GM12878 (cell line): ENCODE measurements at regions not wholly inside any gene's neighbourhood (a gene's known extent, or its start where the extent isn't known, plus 50 kb on each side); places are given as distances from the start of the nearest gene placed in this dataset.

ENCODE experiments used
- ATAC-seq: fragments of 200-7000 bp; cut with Tn5 transposase; 3 replicates; pipeline ENCODE4 v1.9.1; 2020; ENCODE audit warnings: mild to moderate bottlenecking, moderate library complexity
- BruUV-seq: library from RNA; stranded (reverse); fragments of 400-500 nt; replicated peaks from 2 replicates; lab custom pipeline; 2021; lab: Mats Ljungman, UMichigan
- CTCF ChIA-PET: fragments of 300-600 bp; sonication (Branson Sonifier 250); formaldehyde crosslinking; extraction: SDS; loops from one replicate; lab custom pipeline; 2021; ENCODE audit warnings: inconsistent platforms; lab: Yijun Ruan, JAX
- POLR2A ChIA-PET: fragments of 350-600 bp; formaldehyde crosslinking; extraction: SDS; loops from one replicate; lab custom pipeline; 2021; ENCODE audit warnings: inconsistent platforms; lab: Charles Lee
- RAD21 ChIA-PET: fragments of 300-600 bp; sonication (Branson Sonifier 250); formaldehyde crosslinking; loops from one replicate; lab custom pipeline; 2023; ENCODE audit warnings: antibody characterized with exemption; ENCODE audit not compliant: unreplicated experiment; lab: Charles Lee
- SMC1A ChIA-PET: fragments of 300-600 bp; sonication (Branson Sonifier 250); formaldehyde crosslinking; loops from one replicate; lab custom pipeline; 2023; ENCODE audit not compliant: unreplicated experiment, uncharacterized antibody; lab: Charles Lee
- DNase-seq: peaks from one replicate; pipeline ENCODE4 v3.0.0-alpha.2; 2011; ENCODE audit warnings: low read depth, low spot score
- FAIRE-seq: peaks from 3 replicates; lab custom pipeline; 2011; peaks lifted over from hg19 to GRCh38; lab: Jason Lieb, UNC
- H2AFZ ChIP-seq: 2 replicates; pipeline ENCODE4 v1.6.0; 2011; ENCODE audit warnings: low read depth, low read length, control low read depth; ENCODE audit not compliant: control insufficient read depth
- H3K27ac ChIP-seq: 2 replicates; pipeline ENCODE4 v1.5.1; 2011; ENCODE audit warnings: control low read depth; ENCODE audit not compliant: control insufficient read depth, insufficient read depth
- H3K27me3 ChIP-seq, 2 experiments: replicated peaks in 1 of 2; 2 replicates each; pipeline versions ENCODE4 v1.6.0 to v1.6.1; 2011; ENCODE audit warnings: low read length in 1 of 2; ENCODE audit not compliant: control insufficient read depth in 2 of 2, insufficient read depth in 2 of 2
- H3K36me3 ChIP-seq, 2 experiments: 2 replicates each; pipeline ENCODE4 v1.5.1; 2011; ENCODE audit warnings: low read length in 1 of 2; ENCODE audit not compliant: control insufficient read depth in 2 of 2, insufficient read depth in 2 of 2
- H3K4me1 ChIP-seq: 2 replicates; pipeline ENCODE4 v1.6.1; 2011; ENCODE audit warnings: mild to moderate bottlenecking, low read length, moderate library complexity, mixed read lengths; ENCODE audit not compliant: control insufficient read depth, insufficient read depth
- H3K4me2 ChIP-seq: 2 replicates; pipeline ENCODE4 v1.6.0; 2011; ENCODE audit warnings: control low read depth; ENCODE audit not compliant: control insufficient read depth, insufficient read depth
- H3K4me3 ChIP-seq: fragments of 200-600 bp; sonication (generic); 2 replicates; pipeline ENCODE4 v1.5.1; 2016
- H3K79me2 ChIP-seq: 2 replicates; pipeline ENCODE4 v1.6.0; 2011; ENCODE audit warnings: low read length; ENCODE audit not compliant: control insufficient read depth, insufficient read depth
- H3K9ac ChIP-seq: 2 replicates; pipeline ENCODE4 v1.8.0; 2011; ENCODE audit warnings: low read length, control low read depth, mixed read lengths; ENCODE audit not compliant: control insufficient read depth, insufficient read depth
- H3K9me3 ChIP-seq: replicated peaks from 3 replicates; pipeline ENCODE4 v1.5.1; 2011; ENCODE audit warnings: mild to moderate bottlenecking, low read length; ENCODE audit not compliant: control insufficient read depth, insufficient read depth
- H4K20me1 ChIP-seq: 2 replicates; pipeline ENCODE4 v1.6.0; 2011; ENCODE audit not compliant: control insufficient read depth, insufficient read depth
- CBX3 ChIP-seq: fragments of 200-600 bp; sonication (generic); IDR thresholded peaks from 2 replicates; pipeline ENCODE4 v1.6.1; 2016; ENCODE audit warnings: low read depth, borderline replicate concordance
- EED ChIP-seq: sonication (generic); IDR thresholded peaks from 2 replicates; pipeline ENCODE4 v1.6.1; 2016; ENCODE audit warnings: antibody characterized with exemption, low read depth
- EP300 ChIP-seq, 2 experiments: fragments of 150-350 bp in 1 of 2; IDR thresholded peaks; 2 replicates each; pipeline ENCODE4 v1.6.1; 2011 to 2012; ENCODE audit warnings: low read depth in 2 of 2, low read length in 2 of 2, borderline replicate concordance in 1 of 2, improper control_type of control experiment in 1 of 2, inconsistent platforms in 1 of 2; ENCODE audit not compliant: control insufficient read depth in 1 of 2
- JUND ChIP-seq: IDR thresholded peaks from 2 replicates; pipeline ENCODE4 v1.6.1; 2012; ENCODE audit warnings: low read depth, mild to moderate bottlenecking, low read length, improper control_type of control experiment, moderate library complexity
- NRF1 ChIP-seq: conservative IDR thresholded peaks from 2 replicates; pipeline ENCODE4 v1.6.1; 2011; ENCODE audit warnings: mild to moderate bottlenecking, low read depth, low read length, improper control_type of control experiment
- POU2F2 ChIP-seq: IDR thresholded peaks from 3 replicates; pipeline ENCODE4 v1.6.1; 2011; ENCODE audit warnings: low read depth, mild to moderate bottlenecking, low read length, borderline replicate concordance
- RAD21 ChIP-seq: IDR thresholded peaks from 2 replicates; pipeline ENCODE4 v1.6.1; 2011; ENCODE audit warnings: mild to moderate bottlenecking, low read depth, low read length, moderate library complexity; ENCODE audit not compliant: insufficient read depth
- RAD51 ChIP-seq: fragments of 450-650 bp; IDR thresholded peaks from 2 replicates; pipeline ENCODE4 v1.6.1; 2016; ENCODE audit warnings: moderate library complexity, mild to moderate bottlenecking, inconsistent platforms
- RB1 ChIP-seq: fragments of 450-650 bp; formaldehyde crosslinking; IDR thresholded peaks from 2 replicates; pipeline ENCODE4 v1.6.1; 2017; ENCODE audit warnings: mild to moderate bottlenecking, borderline replicate concordance
- RELA ChIP-seq: fragments of 450-650 bp; IDR thresholded peaks from 2 replicates; pipeline ENCODE4 v1.8.0; 2014; ENCODE audit warnings: borderline replicate concordance; ENCODE audit not compliant: partially characterized antibody
- RUNX3 ChIP-seq: IDR thresholded peaks from 2 replicates; pipeline ENCODE4 v1.6.1; 2012; ENCODE audit warnings: low read length, inconsistent platforms
- SREBF2 ChIP-seq: IDR thresholded peaks from 2 replicates; pipeline ENCODE4 v1.6.1; 2012; ENCODE audit warnings: mild to moderate bottlenecking, low read length
- SUPT20H ChIP-seq: IDR thresholded peaks from 2 replicates; pipeline ENCODE4 v1.6.1; 2011; ENCODE audit warnings: low read depth, mild to moderate bottlenecking, low read length, moderate library complexity, borderline replicate concordance; ENCODE audit not compliant: control insufficient read depth
- WGBS: methylation state at CpG from one replicate; pipeline ENCODE4 v1.1.6; 2016; ENCODE audit warnings: low lambda C conversion rate; ENCODE audit not compliant: insufficient replicate concordance, insufficient coverage; ENCODE audit errors: missing lambda C conversion rate; 5-methylcytosine and 5-hydroxymethylcytosine counted together
- in situ Hi-C: fragments of 300-500 bp; cut with MboI; formaldehyde crosslinking; loops from 9 replicates; pipeline ENCODE4 v1.14.3; 2018; ENCODE audit warnings: mixed read lengths
- intact Hi-C: fragments of 100-400 bp; cut with micrococcal nuclease; formaldehyde crosslinking; loops from one replicate; pipeline ENCODE4 v1.14.2; 2022; ENCODE audit not compliant: unreplicated experiment
- TF ChIP-seq, protein P1 (sequence below): IDR thresholded peaks from 2 replicates; pipeline ENCODE4 v1.6.1; 2011; ENCODE audit warnings: low read depth, mild to moderate bottlenecking, low read length, moderate library complexity, borderline replicate concordance; ENCODE audit errors: extremely low read depth

DNA sequence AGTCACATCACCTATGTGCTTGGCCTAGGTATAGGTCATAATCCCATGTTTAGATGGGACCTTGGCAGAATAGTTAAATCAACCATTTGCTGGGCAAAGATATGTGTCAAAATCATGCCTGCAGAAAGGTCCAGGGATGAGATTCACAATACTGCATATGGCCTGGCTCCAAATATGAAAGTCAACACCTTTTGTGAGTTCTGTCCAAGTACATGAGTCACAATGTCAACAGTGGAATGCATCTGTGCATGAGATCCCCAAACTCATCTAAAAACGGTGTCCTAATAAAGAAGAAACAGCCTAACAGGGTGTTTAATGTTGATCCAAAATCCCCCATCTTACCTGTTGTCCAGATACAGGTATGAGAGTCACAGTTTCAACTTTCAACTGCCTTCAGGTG is 1847.5 kb downstream of the TP53TG3F start:
- no peak overlapping the region for H3K9ac ChIP-seq
- CTCF ChIA-PET, result no interaction called here
- no peak overlapping the region for H3K27ac ChIP-seq
- intact Hi-C loops (loop anchor here (10.0 kb wide), 1 partner anchor 58 kb away; no protein-coding TSS in a partner anchor), in situ Hi-C loops (no loop called here)
- H3K27me3 ChIP-seq, result no peaks in the 10 kb centered on the region
- no peak overlapping the region for H3K4me2 ChIP-seq
- SMC1A ChIA-PET, result no interaction called here
- H3K9me3 ChIP-seq, result no peaks in the 10 kb centered on the region; the same call in 1 of the 3 replicates
- no peak for FAIRE-seq
- WGBS, result 0% methylated on average over 1 of the region's 1 CpG
- H3K36me3 ChIP-seq, result no peaks in the 10 kb centered on the region
- RAD21 ChIA-PET, result no interaction called here
- H3K4me1 ChIP-seq, result no peaks in the 10 kb centered on the region
- no peaks in the 10 kb centered on the region for H4K20me1 ChIP-seq
- POLR2A ChIA-PET, result no interaction called here
- H3K4me3 ChIP-seq, result no peak overlapping the region
- H2AFZ ChIP-seq, result no peak overlapping the region
- ATAC-seq, result no peak
- H3K79me2 ChIP-seq, result no peaks in the 10 kb centered on the region
- no TSS peak for BruUV-seq
- DNase-seq, result no peak
- TF ChIP-seq EP300 (IDR thresholded peaks at IDR 0.05; ENCODE audit: borderline replicate concordance in 1 of 2, control insufficient read depth in 1 of 2, low read depth in 2 of 2, low read length in 2 of 2), result no peak
- no peak for TF ChIP-seq CBX3
- no peak for TF ChIP-seq RAD51
- no peak for TF ChIP-seq RB1
- no peak for TF ChIP-seq NRF1
- TF ChIP-seq EED, result no peak
- TF ChIP-seq RELA, result no peak
- TF ChIP-seq JUND, result no peak
- TF ChIP-seq RAD21, result no peak
- no peak for TF ChIP-seq SREBF2
- no peak for TF ChIP-seq SUPT20H
- TF ChIP-seq, protein P1, sequence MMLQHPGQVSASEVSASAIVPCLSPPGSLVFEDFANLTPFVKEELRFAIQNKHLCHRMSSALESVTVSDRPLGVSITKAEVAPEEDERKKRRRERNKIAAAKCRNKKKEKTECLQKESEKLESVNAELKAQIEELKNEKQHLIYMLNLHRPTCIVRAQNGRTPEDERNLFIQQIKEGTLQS, result no peak
- TF ChIP-seq RUNX3, result no peak
- no peak for TF ChIP-seq POU2F2
